Loucy (cell line): ENCODE measurements at regions not wholly inside any gene's neighbourhood (a gene's known extent, or its start where the extent isn't known, plus 50 kb on each side); places are given as distances from the start of the nearest gene placed in this dataset.

ENCODE experiments used
- H2AFZ ChIP-seq: fragments of 200-600 bp; sonication (generic); 2 replicates; pipeline ENCODE4 v1.6.0; 2016; ENCODE audit warnings: antibody characterized with exemption, mild to moderate bottlenecking, low read length, moderate library complexity
- H3F3A ChIP-seq: fragments of 200-600 bp; 2 replicates; pipeline ENCODE4 v1.6.0; 2016; ENCODE audit warnings: antibody characterized with exemption, low read depth, mild to moderate bottlenecking
- H3K27me3 ChIP-seq: fragments of 200-600 bp; sonication (generic); 2 replicates; pipeline ENCODE4 v1.6.1; 2014; ENCODE audit warnings: low read length, mild to moderate bottlenecking; ENCODE audit not compliant: insufficient read depth, poor library complexity, severe bottlenecking
- H3K36me3 ChIP-seq: fragments of 200-600 bp; sonication (generic); 2 replicates; pipeline ENCODE4 v1.6.1; 2016; ENCODE audit warnings: low read length; ENCODE audit not compliant: insufficient read depth
- H3K4me1 ChIP-seq: fragments of 200-600 bp; sonication (generic); 2 replicates; pipeline ENCODE4 v1.5.1; 2014; ENCODE audit warnings: low read length, mild to moderate bottlenecking; ENCODE audit not compliant: insufficient read depth, poor library complexity, severe bottlenecking
- H3K4me2 ChIP-seq: fragments of 200-600 bp; sonication (generic); 2 replicates; pipeline ENCODE4 v1.6.0; 2014; ENCODE audit warnings: antibody characterized with exemption, low read length, low read depth, mild to moderate bottlenecking; ENCODE audit not compliant: poor library complexity, severe bottlenecking
- H3K4me3 ChIP-seq: fragments of 200-600 bp; sonication (generic); 2 replicates; pipeline ENCODE4 v1.5.1; 2014; ENCODE audit warnings: low read length, mild to moderate bottlenecking, mixed read lengths; ENCODE audit not compliant: poor library complexity, severe bottlenecking
- H3K79me2 ChIP-seq: fragments of 200-600 bp; sonication (generic); 2 replicates; pipeline ENCODE4 v1.6.1; 2014; ENCODE audit warnings: low read length; ENCODE audit not compliant: insufficient read depth
- H3K9ac ChIP-seq: fragments of 200-600 bp; sonication (generic); 2 replicates; pipeline ENCODE4 v1.6.0; 2014; ENCODE audit warnings: mild to moderate bottlenecking, low read depth, low read length, moderate library complexity; ENCODE audit not compliant: poor library complexity, severe bottlenecking
- H3K9me2 ChIP-seq: fragments of 200-600 bp; sonication (generic); replicated peaks from 2 replicates; pipeline ENCODE4 v1.6.1; 2016; ENCODE audit warnings: low read depth, low read length, mixed read lengths
- H3K9me3 ChIP-seq: fragments of 200-600 bp; sonication (generic); 2 replicates; pipeline ENCODE4 v1.6.1; 2014; ENCODE audit warnings: mild to moderate bottlenecking, antibody characterized with exemption, low read length, low read depth; ENCODE audit not compliant: insufficient read depth
- H4K20me1 ChIP-seq: fragments of 200-600 bp; sonication (generic); 2 replicates; pipeline ENCODE4 v1.6.0; 2014; ENCODE audit warnings: antibody characterized with exemption, low read length, mild to moderate bottlenecking; ENCODE audit not compliant: insufficient read depth, poor library complexity, severe bottlenecking
- CTCF ChIP-seq: fragments of 200-600 bp; sonication (generic); conservative IDR thresholded peaks from 2 replicates; pipeline ENCODE4 v1.5.1; 2014; ENCODE audit warnings: mild to moderate bottlenecking, antibody characterized with exemption, low read length
- EZH2phosphoT487 ChIP-seq: fragments of 200-600 bp; IDR thresholded peaks from 2 replicates; pipeline ENCODE4 v1.6.1; 2018; ENCODE audit warnings: antibody characterized with exemption, mild to moderate bottlenecking, moderate library complexity, borderline replicate concordance

GRCh38 chr5:4880304-4880741 is 259.8 kb upstream of the ADAMTS16 start:
- Histone ChIP-seq H3K36me3 (no peaks in the 10 kb centered on the region), H3K27me3 (no peaks in the 10 kb centered on the region), H3K9ac (no peak overlapping the region), H4K20me1 (no peaks in the 10 kb centered on the region), H3K9me2 (no peaks in the 10 kb centered on the region), H3K4me3 (no peak overlapping the region), H3K9me3 (no peaks in the 10 kb centered on the region), H3K4me2 (no peak overlapping the region), H3K4me1 (no peaks in the 10 kb centered on the region), H3F3A (no peaks in the 10 kb centered on the region), H3K79me2 (no peaks in the 10 kb centered on the region), H2AFZ (no peak overlapping the region)
- TF ChIP-seq CTCF: no peak
- TF ChIP-seq EZH2phosphoT487: no peak

- no peak overlapping the region for H3K4me3 ChIP-seq
- H3K9ac ChIP-seq: no peak overlapping the region
- H3K79me2 ChIP-seq: no peaks in the 10 kb centered on the region
- no peaks in the 10 kb centered on the region for H3K9me3 ChIP-seq
- H4K20me1 ChIP-seq: no peaks in the 10 kb centered on the region
- H3K27me3 ChIP-seq: no peaks in the 10 kb centered on the region
- H2AFZ ChIP-seq: no peak overlapping the region
- H3K9me2 ChIP-seq: no peaks in the 10 kb centered on the region
- H3K4me1 ChIP-seq: no peaks in the 10 kb centered on the region
- H3K4me2 ChIP-seq: no peak overlapping the region
- no peak for TF ChIP-seq EZH2phosphoT487
- TF ChIP-seq CTCF: no peak
- H3K36me3 ChIP-seq: no peaks in the 10 kb centered on the region
- H3F3A ChIP-seq: no peaks in the 10 kb centered on the region
These were observed 258.6 kb upstream of the ADAMTS16 start for GRCh38 chr5:4881366-4882002.

GRCh38 chr5:4882186-4882585 is 257.9 kb upstream of the ADAMTS16 start:
- H3K79me2 ChIP-seq: no peaks in the 10 kb centered on the region
- H3K9me2 ChIP-seq: no peaks in the 10 kb centered on the region
- H3K4me3 ChIP-seq: no peak overlapping the region
- no peaks in the 10 kb centered on the region for H3K27me3 ChIP-seq
- no peak overlapping the region; the same call in 1 of the 2 replicates for H2AFZ ChIP-seq
- TF ChIP-seq CTCF (no peak), EZH2phosphoT487 (no peak)
- no peaks in the 10 kb centered on the region for H3K9me3 ChIP-seq
- no peaks in the 10 kb centered on the region for H4K20me1 ChIP-seq
- H3K9ac ChIP-seq: no peak overlapping the region
- H3K4me1 ChIP-seq: no peaks in the 10 kb centered on the region
- H3K4me2 ChIP-seq: no peak overlapping the region
- H3K36me3 ChIP-seq: no peaks in the 10 kb centered on the region
- no peaks in the 10 kb centered on the region for H3F3A ChIP-seq
